Activated CD4-positive, CD25-positive, alpha-beta regulatory T cell treated with anti-CD3 and anti-CD28 coated beads, Interleukin-2, amount 50 U/mL, for 16 hours (primary cell): ENCODE measurements at regions not wholly inside any gene's neighbourhood (a gene's known extent, or its start where the extent isn't known, plus 50 kb on each side); places are given as distances from the start of the nearest gene placed in this dataset.

Source experiments
- DNase-seq: peaks from one replicate; pipeline ENCODE4 v3.0.0-alpha.2; 2020; ENCODE audit warnings: low read depth, low spot score

- DNase-seq: no peak
Measured at GRCh38 chr11:15901790-15902189, 454.6 kb downstream of the SOX6 start.

GRCh38 chr11:15903246-15903645, 453.1 kb downstream of the SOX6 start:
- DNase-seq: no peak

- no peak for DNase-seq
Measured at GRCh38 chr11:15905366-15906104, 450.8 kb downstream of the SOX6 start.

- no peak for DNase-seq
Measured at GRCh38 chr11:15906481-15907035, 449.8 kb downstream of the SOX6 start.

GRCh38 chr11:15907806-15908205, 448.5 kb downstream of the SOX6 start:
- no peak for DNase-seq

- no peak for DNase-seq
Measured at GRCh38 chr11:15909937-15910598, 446.3 kb downstream of the SOX6 start.

GRCh38 chr11:15910761-15911160, 445.6 kb downstream of the SOX6 start:
- no peak for DNase-seq

GRCh38 chr11:15911377-15912044, 444.8 kb downstream of the SOX6 start:
- DNase-seq: no peak

GRCh38 chr11:15912291-15912690, 444.1 kb downstream of the SOX6 start:
- DNase-seq: no peak

GRCh38 chr11:15912825-15913224, 443.5 kb downstream of the SOX6 start:
- DNase-seq: no peak

- DNase-seq: no peak
Measured at GRCh38 chr11:15913261-15913660, 443.1 kb downstream of the SOX6 start.
